HG03060 (cell line): ENCODE measurements at regions not wholly inside any gene's neighbourhood (a gene's known extent, or its start where the extent isn't known, plus 50 kb on each side); places are given as distances from the start of the nearest gene placed in this dataset.

Experiments used
- ATAC-seq: cut with Tn5 transposase; IDR thresholded peaks from one replicate; pipeline ENCODE4 v1.9.1; 2021; ENCODE audit warnings: low read depth, moderate number of reproducible peaks; ENCODE audit not compliant: unreplicated experiment

DNA sequence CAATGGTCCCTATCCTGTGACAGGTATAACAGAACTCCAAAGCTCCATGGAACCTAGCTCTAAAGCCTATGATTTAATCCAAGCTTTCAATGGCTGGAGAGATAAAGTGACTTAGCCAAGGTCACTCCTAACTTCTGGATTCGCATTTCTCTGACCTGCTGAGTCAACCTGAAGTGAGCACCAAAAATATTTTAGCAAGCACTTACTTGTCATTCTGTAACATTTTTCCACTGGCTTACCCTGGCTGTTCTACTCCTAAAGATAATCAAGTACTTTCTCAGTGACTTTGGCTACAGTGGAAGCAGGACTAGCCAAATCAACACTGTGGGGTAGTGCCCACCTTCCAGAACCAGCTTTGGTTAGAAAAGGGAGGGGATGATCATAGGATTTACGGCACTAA is 188.3 kb downstream of the OGFRL1 start:
- no peak for ATAC-seq

DNA sequence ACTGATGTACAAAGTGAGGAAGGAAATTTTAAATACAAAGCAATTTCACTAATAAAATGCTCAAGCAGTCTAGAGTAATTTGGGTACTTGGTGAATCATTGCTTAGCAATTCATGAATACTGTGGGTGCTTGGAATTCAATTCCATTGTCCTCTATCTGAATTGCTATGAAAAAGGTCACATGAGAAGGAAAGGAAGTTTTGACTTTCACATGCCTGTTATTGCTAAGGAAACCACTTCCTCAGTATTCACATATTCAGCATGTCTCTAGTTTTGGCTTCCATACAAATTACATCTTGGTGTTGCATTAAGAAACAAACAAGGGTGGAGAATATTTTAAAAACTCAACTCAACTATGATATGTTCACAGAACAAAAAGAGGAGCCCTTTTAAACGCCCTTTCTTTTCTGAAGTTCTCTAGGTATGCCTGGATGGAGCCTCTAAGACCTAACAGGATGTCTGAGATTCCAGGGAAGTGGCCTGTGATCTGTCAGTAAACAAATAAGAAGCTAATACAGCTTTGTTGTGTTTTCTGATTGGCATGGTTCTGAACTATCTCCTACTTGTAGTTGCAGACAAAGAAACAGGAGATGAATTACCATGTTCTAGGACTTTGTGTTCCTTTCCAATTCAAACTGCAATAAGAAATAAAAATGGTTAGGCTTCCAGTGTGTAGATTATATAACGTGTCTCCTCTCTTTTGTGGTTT is 190.4 kb downstream of the OGFRL1 start:
- ATAC-seq = no peak

DNA sequence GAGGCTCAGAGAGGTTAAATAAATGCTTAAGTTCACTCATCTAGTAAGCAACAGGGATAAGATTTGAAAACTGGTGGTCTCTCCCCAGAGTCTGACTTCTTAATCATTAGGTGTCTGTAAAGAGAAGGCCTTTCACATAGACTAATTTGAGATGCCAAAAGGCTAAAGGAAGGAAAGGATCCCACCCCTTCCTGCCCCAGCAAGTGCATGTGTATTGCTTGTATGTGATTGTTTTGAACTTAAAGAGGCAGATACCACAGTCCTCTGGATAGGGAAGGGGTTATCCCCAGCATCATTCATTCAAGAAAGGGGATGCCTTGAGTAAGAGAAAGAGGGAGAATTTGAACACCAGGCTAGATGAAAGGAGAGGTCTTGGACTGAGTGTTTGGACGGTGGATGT is 192.0 kb downstream of the OGFRL1 start:
- no peak for ATAC-seq

DNA sequence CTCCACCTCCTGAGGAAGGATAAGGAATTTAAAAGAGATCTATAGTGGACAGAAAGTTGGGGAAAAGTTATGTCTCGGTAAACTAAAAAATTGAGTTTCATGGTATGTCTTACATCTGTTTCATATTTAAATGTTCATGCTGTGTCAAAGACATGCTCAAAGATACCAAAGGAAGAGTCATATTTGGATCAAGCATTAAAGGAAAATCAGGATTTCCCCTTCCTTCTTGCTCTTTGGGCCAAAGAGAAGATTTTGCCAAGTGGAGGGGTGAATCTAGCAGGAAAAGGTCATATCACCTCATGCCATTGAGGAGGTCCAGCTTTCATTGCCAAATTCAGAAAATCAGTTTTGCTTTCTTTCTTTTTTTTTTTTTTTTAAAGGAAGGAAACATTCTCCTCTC is 192.4 kb downstream of the OGFRL1 start:
- ATAC-seq = no peak

DNA sequence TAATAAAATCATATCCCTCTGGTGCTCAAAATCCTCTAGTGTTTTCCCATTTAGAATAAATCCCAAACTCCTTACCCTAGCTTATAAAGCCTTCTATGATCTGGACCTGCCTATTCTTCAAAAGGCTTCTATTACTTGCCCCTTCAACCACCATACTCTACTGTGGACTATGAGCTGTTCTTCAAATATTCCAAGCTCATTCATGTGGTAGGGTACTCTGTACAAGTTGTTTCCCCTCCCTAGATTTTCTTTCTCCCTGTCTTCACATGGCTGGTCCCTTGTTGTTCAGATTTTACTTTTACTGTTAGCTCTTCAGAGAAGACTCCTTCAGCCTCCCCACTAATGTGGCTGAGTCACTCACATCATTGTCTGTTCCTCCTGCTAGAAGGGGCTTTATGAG is 193.2 kb downstream of the OGFRL1 start:
- ATAC-seq = no peak

DNA sequence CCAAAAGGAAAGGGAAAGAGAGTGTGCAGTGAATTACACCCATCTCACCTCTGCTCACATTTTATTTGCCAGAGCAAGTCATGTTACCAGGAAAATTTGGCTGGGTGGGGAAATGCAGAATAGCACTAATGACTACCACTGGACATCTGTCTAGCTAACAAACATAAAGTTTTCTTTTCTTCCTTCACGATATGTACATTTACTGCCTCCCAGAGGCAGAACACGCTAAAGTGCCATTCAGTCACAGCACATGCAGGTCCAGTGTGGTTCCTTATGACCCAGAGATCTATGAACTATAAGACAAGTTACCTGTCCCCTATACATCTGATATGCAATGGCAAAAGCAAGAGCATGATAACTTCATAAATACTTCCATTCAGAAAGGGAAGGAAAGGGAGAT is 194.1 kb downstream of the OGFRL1 start:
- no peak for ATAC-seq

DNA sequence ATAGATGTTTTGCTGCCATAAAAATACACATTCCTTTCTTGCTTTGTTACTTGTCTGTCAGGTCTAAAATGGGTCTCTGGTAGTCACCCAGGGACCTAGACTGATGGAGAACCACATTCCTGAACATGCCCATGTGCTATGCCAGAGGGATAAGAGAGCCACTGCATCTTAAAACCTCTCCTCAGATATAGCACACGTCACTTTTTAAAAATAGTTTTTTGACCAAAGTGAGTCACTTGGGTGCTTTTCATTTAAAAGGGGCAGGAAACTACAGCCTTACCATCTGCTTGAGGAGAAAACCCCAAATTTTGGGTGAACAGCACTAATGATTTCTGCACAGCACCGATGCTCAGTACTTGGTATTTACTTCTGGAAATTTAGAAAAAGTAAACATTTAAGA is 197.8 kb downstream of the OGFRL1 start:
- peak; percentile 54 for ATAC-seq

DNA sequence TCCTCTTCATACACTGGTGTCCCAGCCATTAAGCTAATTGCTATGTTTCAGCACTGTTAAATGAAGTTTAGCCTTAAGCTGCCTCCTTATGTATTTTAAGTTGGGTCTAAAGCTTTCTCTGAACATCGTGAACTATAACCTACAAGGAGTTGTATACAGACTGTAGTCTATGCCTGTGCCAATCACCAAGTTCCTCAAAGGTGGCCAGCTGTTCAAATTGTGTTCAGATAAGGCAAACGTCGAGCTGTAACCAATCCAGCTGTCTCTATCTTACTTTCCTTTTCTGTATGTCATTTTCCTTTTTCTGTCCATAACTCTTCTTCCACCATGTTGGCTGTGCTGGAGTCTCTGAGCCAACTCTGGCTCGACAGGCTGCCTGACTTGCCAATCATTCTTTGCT is 199.6 kb downstream of the OGFRL1 start:
- no peak for ATAC-seq

DNA sequence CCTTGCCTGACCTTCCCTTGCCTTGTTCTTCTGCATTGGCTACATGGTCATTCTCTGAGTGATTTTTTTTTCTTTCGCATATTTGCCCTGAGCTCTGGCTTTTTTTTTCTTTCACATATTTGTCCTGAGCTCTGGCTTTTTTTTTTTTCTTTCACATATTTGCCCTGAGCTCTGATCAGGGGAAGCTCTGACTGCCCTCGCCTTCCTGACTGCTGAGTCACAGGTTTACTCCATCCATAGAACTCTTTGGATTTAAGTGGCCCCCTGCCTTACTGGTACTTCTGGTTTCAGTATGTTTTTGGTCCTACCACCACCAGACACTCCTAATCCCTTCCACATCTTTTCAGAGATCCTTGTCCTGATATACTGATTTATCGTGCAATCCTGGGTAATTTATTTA is 201.1 kb downstream of the OGFRL1 start:
- no peak for ATAC-seq

DNA sequence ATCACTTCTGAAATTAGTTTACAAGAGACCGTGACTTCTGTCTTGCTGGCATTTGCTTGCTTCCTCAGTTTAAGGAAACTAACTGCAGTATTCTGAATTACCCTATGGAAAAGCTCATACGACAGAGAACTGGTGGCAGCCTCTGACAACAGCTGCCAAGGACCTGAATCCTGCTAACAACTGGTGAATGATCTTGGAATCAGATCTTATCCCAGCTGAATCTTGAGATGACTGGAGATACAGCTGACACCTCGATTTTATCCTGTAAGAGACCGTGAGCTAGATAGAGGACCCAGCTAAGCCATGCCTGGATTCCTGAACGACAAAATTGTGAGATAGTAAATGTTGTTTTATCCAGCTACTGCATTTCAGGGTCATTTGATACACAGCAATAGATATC is 202.3 kb downstream of the OGFRL1 start:
- no peak for ATAC-seq

DNA sequence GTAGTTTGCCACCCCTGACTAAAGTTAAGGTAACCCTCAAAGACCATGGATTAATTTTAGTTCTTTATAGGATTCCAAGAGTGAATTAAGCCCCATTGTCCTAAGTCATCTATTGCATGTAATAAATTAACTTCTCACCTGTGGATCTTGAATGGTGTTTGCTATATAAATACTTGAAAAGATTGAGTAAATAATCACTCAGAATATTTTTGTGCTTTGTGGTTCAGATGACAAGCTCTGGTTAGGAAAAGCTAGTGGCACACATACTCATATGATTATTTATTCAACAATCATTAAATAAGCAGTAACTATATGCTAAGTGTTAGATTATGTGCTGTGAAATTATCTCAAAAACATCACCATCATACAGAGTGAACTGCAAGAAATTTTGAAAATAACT is 203.2 kb downstream of the OGFRL1 start:
- no peak for ATAC-seq

DNA sequence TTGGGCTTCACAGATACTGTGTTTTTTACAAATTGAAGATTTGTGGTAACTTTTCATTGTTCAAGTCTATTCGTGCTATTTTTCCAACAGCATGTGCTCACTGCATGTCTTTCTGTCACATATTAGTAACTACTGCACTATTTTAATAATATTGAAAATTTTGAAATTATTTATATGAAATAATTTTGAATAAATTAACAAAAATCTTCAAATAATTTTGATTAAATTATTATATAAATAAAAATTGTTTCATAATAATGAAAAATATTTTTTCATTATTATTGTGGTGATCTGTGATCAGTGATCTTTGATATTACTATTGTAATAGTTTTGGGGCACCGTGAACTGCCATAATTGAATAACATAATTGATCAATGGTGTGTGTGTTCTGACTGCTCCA is 204.1 kb downstream of the OGFRL1 start:
- no peak for ATAC-seq

DNA sequence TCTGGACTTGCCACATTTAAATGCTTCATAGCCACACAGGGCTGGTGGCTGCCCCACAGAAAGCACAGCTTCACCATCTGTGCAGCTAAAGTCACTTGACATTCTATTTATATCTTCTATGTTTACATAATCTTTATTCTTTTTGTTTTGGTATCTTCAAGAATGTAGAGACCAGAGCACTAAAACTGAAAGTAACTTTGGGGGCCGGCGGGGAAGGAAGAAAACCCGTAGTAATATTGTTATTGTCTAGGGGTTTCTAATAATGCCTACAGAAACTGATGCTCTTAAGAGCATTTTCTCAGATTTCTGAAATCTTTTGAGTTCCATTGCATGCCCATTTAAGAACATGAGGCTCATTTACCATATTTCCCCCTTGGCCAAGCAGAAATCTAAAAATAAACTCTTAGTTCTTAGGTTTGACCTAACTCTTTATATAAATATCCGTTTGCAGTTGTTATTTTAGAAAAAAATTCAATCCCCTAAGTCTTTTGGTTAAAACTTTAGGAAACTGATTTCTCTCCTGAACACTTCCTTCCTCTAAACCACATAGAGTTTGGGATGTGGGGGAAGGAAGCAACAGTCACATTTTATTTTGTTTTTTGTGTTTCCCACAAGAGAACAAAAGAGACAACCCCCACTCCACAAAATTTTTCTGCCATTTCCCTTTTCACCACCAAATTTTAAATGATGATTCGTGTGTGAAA is 207.6 kb downstream of the OGFRL1 start:
- ATAC-seq = peak; percentile 100

DNA sequence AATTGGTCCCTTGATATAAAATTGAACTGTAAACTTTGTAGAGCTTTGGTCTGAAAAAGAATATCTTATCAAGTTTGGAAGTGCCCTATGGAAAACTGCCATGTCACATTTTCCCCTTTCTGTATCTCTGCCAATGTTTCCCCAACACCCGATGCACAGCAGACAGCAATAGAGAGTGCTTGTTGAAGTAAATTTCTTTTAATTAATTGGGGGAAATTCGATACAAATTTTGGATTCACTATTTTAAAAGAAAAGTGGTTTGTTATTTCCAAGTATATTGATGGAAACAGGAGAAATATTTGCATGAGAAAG is 208.1 kb downstream of the OGFRL1 start:
- ATAC-seq = no peak

DNA sequence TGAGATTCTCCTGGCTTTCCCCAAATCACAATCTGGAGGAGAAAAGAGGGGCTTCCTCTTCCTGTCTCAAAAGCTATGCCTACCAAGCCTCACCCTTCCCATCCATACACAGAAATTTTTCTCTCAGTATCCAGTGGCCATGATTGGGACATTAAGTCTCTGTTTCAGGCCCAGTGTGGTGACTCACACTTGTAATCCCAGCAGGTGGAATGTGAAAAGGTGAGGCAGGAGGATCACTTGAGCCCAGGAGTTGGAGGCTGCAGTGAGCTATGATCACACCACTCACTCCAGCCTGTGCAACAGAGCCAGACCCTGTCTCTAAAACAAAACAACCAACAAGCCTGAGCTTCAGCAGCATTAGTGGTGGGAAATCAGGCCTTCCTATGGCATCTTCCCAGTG is 210.0 kb downstream of the OGFRL1 start:
- ATAC-seq = no peak

DNA sequence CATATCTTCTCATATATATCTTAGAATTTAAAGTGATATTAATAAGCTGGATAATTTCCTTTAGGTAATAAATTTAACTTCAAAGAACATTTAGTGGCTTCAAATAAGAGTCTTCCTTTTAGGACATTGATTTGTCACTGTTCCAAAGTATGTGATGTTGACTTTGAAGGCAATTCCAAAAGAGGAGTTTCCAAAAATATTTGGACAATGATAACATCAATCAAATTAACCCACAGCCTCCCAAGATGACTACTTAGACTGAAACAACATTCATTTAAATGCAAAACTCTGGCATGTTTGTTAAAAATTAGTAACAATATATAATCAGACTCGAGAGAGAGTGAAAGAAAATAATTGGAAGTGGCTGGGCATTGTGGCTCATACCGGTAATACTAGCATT is 211.1 kb downstream of the OGFRL1 start:
- no peak for ATAC-seq

DNA sequence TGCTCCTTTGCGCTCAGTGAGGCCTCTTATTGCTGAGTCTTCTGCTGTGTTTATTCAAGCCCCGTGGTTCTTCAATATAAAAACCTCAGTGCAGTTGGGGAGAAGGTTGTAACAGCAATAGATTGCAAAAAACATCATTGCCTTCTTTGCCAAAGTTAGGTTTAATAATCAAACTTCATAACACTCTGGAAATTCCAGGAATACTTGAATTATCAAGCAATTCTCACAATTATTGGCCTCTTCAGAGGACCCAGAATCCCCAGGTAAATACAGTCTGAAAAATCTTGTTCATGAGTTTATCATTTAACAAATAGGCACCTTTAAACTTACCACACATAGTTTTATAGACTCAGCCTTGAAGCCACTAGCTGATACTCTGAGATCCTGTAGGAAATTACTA is 213.6 kb downstream of the OGFRL1 start:
- no peak for ATAC-seq

DNA sequence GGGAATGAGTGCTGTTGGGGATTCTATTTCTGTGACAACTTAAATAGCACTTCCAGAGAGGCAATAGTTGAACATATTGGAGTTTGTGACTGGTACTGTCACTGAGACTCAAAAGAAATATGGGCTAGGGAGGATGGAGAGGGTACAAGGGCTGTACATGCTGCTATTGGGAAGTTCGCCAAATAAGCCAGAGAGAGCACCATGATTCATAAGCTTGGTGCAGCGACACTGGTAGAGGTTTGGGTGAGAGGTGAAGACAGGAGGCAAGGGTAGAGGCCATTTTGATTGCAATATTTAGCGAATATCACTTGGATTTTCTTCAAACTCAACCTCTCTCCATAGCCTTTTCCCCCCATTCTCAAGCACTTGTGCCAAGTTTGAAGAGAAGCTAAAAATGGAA is 214.3 kb downstream of the OGFRL1 start:
- no peak for ATAC-seq

DNA sequence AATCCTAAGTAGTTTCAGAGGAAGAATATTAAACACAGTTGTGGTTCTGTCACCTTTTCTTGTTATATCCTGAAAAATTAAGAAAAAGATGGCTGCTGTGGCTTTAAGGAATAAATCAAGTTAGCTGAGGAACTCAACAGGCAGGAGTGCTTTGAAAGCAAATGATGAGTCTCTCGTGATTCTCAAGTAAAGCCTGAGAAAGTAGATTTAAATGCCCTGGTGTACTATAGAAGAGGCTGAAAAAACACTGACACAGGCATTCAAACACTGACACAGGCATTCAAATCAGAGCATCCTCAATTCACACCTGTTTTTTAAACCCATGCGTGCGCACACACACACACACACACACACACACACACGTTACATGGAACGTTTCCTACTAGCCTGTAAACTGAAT is 218.6 kb downstream of the OGFRL1 start:
- no peak for ATAC-seq

DNA sequence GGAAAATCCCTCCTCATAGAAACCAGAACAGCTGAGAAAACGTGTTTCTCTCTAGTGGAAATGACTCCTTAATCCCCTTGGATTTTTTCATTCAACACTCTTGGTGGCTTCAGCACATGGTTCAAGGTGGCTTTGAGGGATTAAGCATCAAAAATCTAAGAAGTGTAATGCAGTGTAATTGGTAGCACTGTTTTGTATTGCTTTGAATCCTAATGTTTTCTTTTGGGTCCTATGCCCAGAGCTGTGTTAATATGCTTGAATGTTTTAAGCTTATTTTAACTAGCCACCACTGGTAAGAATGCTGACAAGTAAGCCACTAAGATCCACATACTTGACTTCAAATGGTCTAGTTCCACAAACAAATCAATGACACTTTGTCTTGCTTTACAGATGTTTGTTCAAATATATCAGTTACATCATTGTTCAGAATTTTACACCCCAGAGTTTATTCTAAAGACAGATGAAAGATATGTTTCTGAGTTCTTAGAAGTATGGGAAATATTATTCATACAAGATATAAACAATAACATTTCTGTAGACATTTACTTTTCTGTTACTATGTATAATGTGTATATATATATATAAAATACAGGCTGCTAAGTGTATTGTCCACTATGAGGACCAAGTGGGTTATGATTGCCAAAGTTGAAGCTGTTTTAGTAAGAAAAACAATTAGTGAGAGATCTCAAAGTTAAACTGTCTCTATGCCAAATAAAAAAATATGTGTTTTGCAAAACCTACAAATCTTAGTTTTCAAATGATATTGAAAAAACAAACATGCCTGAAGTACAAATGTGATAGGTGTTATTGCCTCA is 220.8 kb downstream of the OGFRL1 start:
- ATAC-seq = no peak

DNA sequence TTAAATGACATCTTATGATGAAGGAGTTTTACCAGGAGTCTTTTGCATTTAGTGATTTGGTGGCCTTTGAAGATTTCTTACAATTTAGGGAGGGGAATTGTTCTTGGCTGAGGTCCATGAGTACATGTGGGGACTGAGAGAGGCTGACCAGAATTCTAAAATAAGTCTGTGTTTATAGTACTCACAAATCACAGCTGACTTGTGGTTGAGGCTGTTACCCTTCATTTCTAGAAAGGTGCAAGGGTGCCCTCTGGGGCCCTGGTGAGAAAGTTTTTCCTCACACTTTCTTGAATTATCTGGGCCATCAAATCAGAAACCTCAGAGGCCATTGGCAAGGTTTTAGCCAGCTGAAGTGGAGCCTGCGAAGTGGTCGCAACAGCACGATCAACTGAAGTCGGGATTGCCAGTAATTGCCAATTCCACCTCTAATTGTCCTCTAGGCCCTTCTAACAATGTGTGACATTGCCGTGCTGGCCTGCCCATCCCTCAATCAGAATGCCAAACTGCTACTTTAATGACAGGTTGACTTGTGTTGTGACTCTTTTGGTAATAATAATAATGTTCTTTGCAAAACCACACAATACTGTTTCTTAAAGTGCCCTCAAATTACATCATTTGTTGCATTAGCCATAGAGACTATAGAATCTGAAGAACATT is 221.6 kb downstream of the OGFRL1 start:
- peak; percentile 79 for ATAC-seq
